Heart left ventricle (tissue), 16 donors: ENCODE measurements at regions not wholly inside any gene's neighbourhood (a gene's known extent, or its start where the extent isn't known, plus 50 kb on each side); places are given as distances from the start of the nearest gene placed in this dataset.

ENCODE experiments used
- ATAC-seq, 4 donors: fragments of 200-7000 bp; cut with Tn5 transposase; one replicate each; pipeline ENCODE4 v1.9.1; 2020 to 2022; ENCODE audit warnings: moderate library complexity in 4 of 4, mild to moderate bottlenecking in 3 of 4, moderate number of reproducible peaks in 1 of 4
- DNase-seq, 5 donors: peaks; one replicate each; pipeline ENCODE4 v3.0.0-alpha.2; 2020
- H3K27ac ChIP-seq, 12 donors: fragments of 200-600 bp; sonication (generic) in 4 of 12; one replicate each; pipeline versions ENCODE4 v1.5.0 to v1.8.0; 2016 to 2022; ENCODE audit warnings: mild to moderate bottlenecking in 2 of 12
- H3K27me3 ChIP-seq, 9 donors: fragments of 200-600 bp; sonication (generic) in 2 of 9; one replicate each; pipeline versions ENCODE4 v1.5.1 to v1.8.0; 2016 to 2022; ENCODE audit warnings: mild to moderate bottlenecking in 3 of 9
- H3K36me3 ChIP-seq, 9 donors: fragments of 200-600 bp; sonication (generic) in 2 of 9; one replicate each; pipeline versions ENCODE4 v1.5.0 to v1.8.0; 2018 to 2022; ENCODE audit warnings: mild to moderate bottlenecking in 2 of 9
- H3K4me1 ChIP-seq, 12 donors: fragments of 200-600 bp; sonication (generic) in 4 of 12; one replicate each; pipeline versions ENCODE4 v1.5.0 to v1.8.0; 2016 to 2022; ENCODE audit warnings: mild to moderate bottlenecking in 3 of 12
- H3K4me3 ChIP-seq, 12 donors: fragments of 200-600 bp; sonication (generic) in 4 of 12; one replicate each; pipeline versions ENCODE4 v1.5.0 to v1.8.0; 2017 to 2022; ENCODE audit warnings: mild to moderate bottlenecking in 9 of 12, moderate library complexity in 4 of 12
- H3K9me3 ChIP-seq, 12 donors: fragments of 200-600 bp; sonication (generic) in 4 of 12; one replicate each; pipeline versions ENCODE4 v1.5.0 to v1.8.0; 2016 to 2022; ENCODE audit warnings: mild to moderate bottlenecking in 1 of 12
- CTCF ChIP-seq, 12 donors: fragments of 200-600 bp; sonication (generic) in 4 of 12; IDR thresholded peaks; one replicate each; pipeline versions ENCODE4 v1.5.0 to v1.8.0; 2018 to 2022; ENCODE audit warnings: antibody characterized with exemption in 12 of 12, mild to moderate bottlenecking in 5 of 12
- POLR2A ChIP-seq, 2 donors: fragments of 450-650 bp; IDR thresholded peaks; one replicate each; pipeline ENCODE4 v1.6.1; 2017; ENCODE audit warnings: antibody characterized with exemption in 2 of 2, mild to moderate bottlenecking in 2 of 2, moderate library complexity in 2 of 2
- WGBS, 4 donors: extraction: QIAGEN DNeasy Blood & Tissue Kit in 2 of 4; methylation state at CpG; one replicate each; pipeline versions ENCODE4 v1.1.5 to v1.1.7; 2013 to 2018; 5-methylcytosine and 5-hydroxymethylcytosine counted together
- intact Hi-C, 10 donors: fragments of 100-400 bp; cut with DNase I; formaldehyde crosslinking; loops; one replicate each; pipeline versions ENCODE4 v1.11.1 to v1.14.2; 2022
- donor health status: ischemic (EF 13 %, LVEDD 7.1; RV severe dilation, severe dysfunction).
- donor health status: healthy with polysubstance abuse.
- donor health status: DM: no; HTN: yes; CAD: no.
- donor health status: DM: no; HTN: no; CAD: no.
- donor health status: ischemic (EF 25% LVEDD 6.9; RV normal size, moderate dysfunction).
- donor health status: ischemic (EF 25% LVEDD 5.7; RV mildly dilated, moderate dysfunction).
- donor health status: healthy.
- donor health status: DM: yes; HTN: yes; CAD: no.
- donor health status: ischemic (EF 35%, LVEDD 5.7; RV mildly dilated, moderate dysfunction).
- donor health status: nonischemic (EF 11% LVEDD 7.7; RV severe dilation, severe dysfunction).
- donor health status: DM: yes; HTN: yes; CAD: no.
- donor health status: PGD.
- donor health status: ischemic (EF 29% LVEDD 5.4; RV normal size, mild dysfunction).
- donor health status: nonischemic (EF 23%, LVEDD 6.1; RV moderate dilation, normal function).

- Histone ChIP-seq H3K36me3 (no peaks in the 10 kb centered on the region), H3K27ac (no peak overlapping the region), H3K9me3 (no peaks in the 10 kb centered on the region), H3K4me1 (no peaks in the 10 kb centered on the region), H3K27me3 (no peaks in the 10 kb centered on the region), H3K4me3 (no peak overlapping the region)
- ATAC-seq (no peak), DNase-seq (no peak)
- intact Hi-C loops, result no loop called here
- no peak for TF ChIP-seq POLR2A (IDR thresholded peaks at IDR 0.05)
- no peak for TF ChIP-seq CTCF (IDR thresholded peaks at IDR 0.05)
These were observed 222.7 kb downstream of the EFHB start for GRCh38 chr3:19711160-19711782.

- intact Hi-C loops, result no loop called here
- Histone ChIP-seq H3K27ac (no peak overlapping the region), H3K9me3 (peaks cover 0 to 8% (median 0%) of the 10 kb centered on the region in 12 donors), H3K4me3 (peak overlapping the region in 4 of 12 donors; percentile 8 to 51 (median 27)), H3K36me3 (no peaks in the 10 kb centered on the region), H3K27me3 (no peaks in the 10 kb centered on the region), H3K4me1 (no peaks in the 10 kb centered on the region)
- TF ChIP-seq POLR2A (IDR thresholded peaks at IDR 0.05) (no peak), CTCF (IDR thresholded peaks at IDR 0.05) (no peak)
- DNase-seq, result peak in 2 of 5 donors; percentile 11 to 59
- WGBS, 4 donors, result 84 to 96% (median 89%) methylated on average over 38 to 60 of the region's 60 CpGs
- peak in 1 of 4 donors; percentile 62 for ATAC-seq
These were observed 231.5 kb downstream of the EFHB start for GRCh38 chr3:19702416-19703078.

- no peak for ATAC-seq
- Histone ChIP-seq H3K36me3 (no peaks in the 10 kb centered on the region), H3K27me3 (no peaks in the 10 kb centered on the region), H3K4me1 (no peaks in the 10 kb centered on the region), H3K9me3 (peaks cover 0 to 34% (median 6%) of the 10 kb centered on the region in 12 donors), H3K27ac (no peak overlapping the region), H3K4me3 (no peak overlapping the region)
- intact Hi-C loops, result no loop called here
- no peak for TF ChIP-seq POLR2A (IDR thresholded peaks at IDR 0.05)
- TF ChIP-seq CTCF (IDR thresholded peaks at IDR 0.05), result no peak
- WGBS, 4 donors, result 50 to 61% (median 54%) methylated on average over 2 of the region's 2 CpGs
- no peak for DNase-seq
These were observed 245.2 kb downstream of the EFHB start for GRCh38 chr3:19688767-19689166.

- no peak for TF ChIP-seq CTCF (IDR thresholded peaks at IDR 0.05)
- no peak for TF ChIP-seq POLR2A (IDR thresholded peaks at IDR 0.05)
- Histone ChIP-seq H3K27me3 (peaks cover 0 to 3% (median 0%) of the 10 kb centered on the region in 9 donors), H3K4me1 (no peaks in the 10 kb centered on the region), H3K4me3 (no peak overlapping the region), H3K36me3 (no peaks in the 10 kb centered on the region), H3K9me3 (no peaks in the 10 kb centered on the region), H3K27ac (no peak overlapping the region)
- no peak for DNase-seq
- WGBS, 4 donors, result 72 to 91% (median 77%) methylated on average over 2 of the region's 2 CpGs
- ATAC-seq, result no peak
- intact Hi-C loops, result no loop called here
These were observed 265.9 kb downstream of the EFHB start for GRCh38 chr3:19668163-19668562.
